AG09319 (cell line): ENCODE measurements at regions not wholly inside any gene's neighbourhood (a gene's known extent, or its start where the extent isn't known, plus 50 kb on each side); places are given as distances from the start of the nearest gene placed in this dataset.

ENCODE experiments used
- DNase-seq: peaks from one replicate; pipeline ENCODE4 v3.0.0-alpha.2; 2010; ENCODE audit warnings: low read depth; ENCODE audit errors: extremely low read depth
- CTCF ChIP-seq: IDR thresholded peaks from 2 replicates; pipeline ENCODE4 v1.5.1; 2011; ENCODE audit warnings: low read depth, mild to moderate bottlenecking, inconsistent platforms, low read length, moderate library complexity

GRCh38 chr1:221469476-221469875, 272.4 kb downstream of the DUSP10 start:
- no peak for DNase-seq

GRCh38 chr1:221470000-221470698, 271.7 kb downstream of the DUSP10 start:
- no peak for DNase-seq
- no peak for TF ChIP-seq CTCF

More at GRCh38 chr1:221469476-221469875, 272.4 kb downstream of the DUSP10 start:
- TF ChIP-seq CTCF, result no peak

- TF ChIP-seq CTCF, result no peak
- no peak for DNase-seq
Observed at GRCh38 chr1:221473411-221473810, 268.5 kb downstream of the DUSP10 start.

- no peak for DNase-seq
- TF ChIP-seq CTCF, result no peak
Observed at GRCh38 chr1:221477252-221477651, 264.6 kb downstream of the DUSP10 start.

GRCh38 chr1:221478050-221478949, 263.6 kb downstream of the DUSP10 start:
- peak; percentile 66 for DNase-seq
- peak; percentile 97 for TF ChIP-seq CTCF

- DNase-seq, result peak; percentile 28
Observed at GRCh38 chr1:221487781-221488524, 253.9 kb downstream of the DUSP10 start.

More at GRCh38 chr1:221487781-221488524, 253.9 kb downstream of the DUSP10 start:
- no peak for TF ChIP-seq CTCF
